ENCODE measurements at regions not wholly inside any gene's neighbourhood (a gene's known extent, or its start where the extent isn't known, plus 50 kb on each side); places are given as distances from the start of the nearest gene placed in this dataset.

- Histone ChIP-seq H3K9me3 (replicated peaks; ENCODE audit: control insufficient read depth, insufficient read depth, low read depth, low read length) (no peaks in the 10 kb centered on the region), H3K79me2 (ENCODE audit: control insufficient read depth, insufficient read depth, low read length) (no peaks in the 10 kb centered on the region), H2AFZ (ENCODE audit: low read depth, low read length) (no peak overlapping the region), H3K27me3 (ENCODE audit: control insufficient read depth in 2 of 2, insufficient read depth in 2 of 2, low read length in 2 of 2) (no peaks in the 10 kb centered on the region), H4K20me1 (replicated peaks; ENCODE audit: control insufficient read depth, insufficient read depth, low read length) (no peaks in the 10 kb centered on the region), H3K4me1 (replicated peaks in 1 of 2; ENCODE audit: control insufficient read depth in 2 of 2, insufficient read depth in 2 of 2, low read length in 2 of 2) (no peaks in the 10 kb centered on the region), H3K9me1 (ENCODE audit: control insufficient read depth, insufficient read depth, low read length) (no peaks in the 10 kb centered on the region), H3K36me3 (ENCODE audit: control insufficient read depth, insufficient read depth, low read length) (no peaks in the 10 kb centered on the region), H3K9ac (ENCODE audit: insufficient read depth in 1 of 2, low read depth in 2 of 2, low read length in 2 of 2) (no peak overlapping the region), H3K4me2 (ENCODE audit: insufficient read depth, low read length) (no peak overlapping the region), H3K27ac (ENCODE audit: extremely low read depth, low read depth, low read length) (no peak overlapping the region), H3K4me3 (no peak overlapping the region)
- ATAC-seq (no peak), FAIRE-seq (no peak), DNase-seq (ENCODE audit: extremely low read depth in 1 of 4, low spot score in 3 of 4) (no peak)
- ChIA-PET POLR2A (no interaction called here), CTCF (ENCODE audit: low intra/inter-chr PET ratio) (no interaction called here)
- BruUV-seq (replicated peaks), result no TSS peak
- intact Hi-C loops (cut with micrococcal nuclease) (no loop called here), in situ Hi-C loops (cut with MboI) (no loop called here)
- 0% methylated on average over 8 of the region's 8 CpGs for WGBS (ENCODE audit: insufficient coverage, low coverage, missing lambda C conversion rate)
- TF ChIP-seq THAP7 (CRISPR knock-in tag; IDR thresholded peaks at IDR 0.05) (no peak), SOX6 (IDR thresholded peaks at IDR 0.05) (no peak), SRSF1 (IDR thresholded peaks at IDR 0.05; ENCODE audit: low read depth, low read length) (no peak), MCM3 (IDR thresholded peaks at IDR 0.05) (no peak), DIDO1 (tag; IDR thresholded peaks at IDR 0.05; ENCODE audit: low read depth) (no peak)
- TF ChIP-seq, protein P1, sequence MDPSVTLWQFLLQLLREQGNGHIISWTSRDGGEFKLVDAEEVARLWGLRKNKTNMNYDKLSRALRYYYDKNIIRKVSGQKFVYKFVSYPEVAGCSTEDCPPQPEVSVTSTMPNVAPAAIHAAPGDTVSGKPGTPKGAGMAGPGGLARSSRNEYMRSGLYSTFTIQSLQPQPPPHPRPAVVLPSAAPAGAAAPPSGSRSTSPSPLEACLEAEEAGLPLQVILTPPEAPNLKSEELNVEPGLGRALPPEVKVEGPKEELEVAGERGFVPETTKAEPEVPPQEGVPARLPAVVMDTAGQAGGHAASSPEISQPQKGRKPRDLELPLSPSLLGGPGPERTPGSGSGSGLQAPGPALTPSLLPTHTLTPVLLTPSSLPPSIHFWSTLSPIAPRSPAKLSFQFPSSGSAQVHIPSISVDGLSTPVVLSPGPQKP (CRISPR knock-in tag; IDR thresholded peaks at IDR 0.05), result no peak
These were observed 300.8 kb downstream of the POM121L12 start for GRCh38 chr7:53336105-53336668.
